B cell (primary cell): ENCODE measurements at regions not wholly inside any gene's neighbourhood (a gene's known extent, or its start where the extent isn't known, plus 50 kb on each side); places are given as distances from the start of the nearest gene placed in this dataset.

Experiments
- CTCF ChIP-seq: fragments of 200-600 bp; IDR thresholded peaks from one replicate; pipeline ENCODE4 v1.8.0; 2022; ENCODE audit warnings: antibody characterized with exemption, mild to moderate bottlenecking
- EZH2 ChIP-seq: IDR thresholded peaks from 2 replicates; pipeline ENCODE4 v1.6.1; 2012; ENCODE audit warnings: borderline replicate concordance, low read depth, mild to moderate bottlenecking, moderate library complexity, low read length; ENCODE audit not compliant: insufficient read depth, poor library complexity, severe bottlenecking

- TF ChIP-seq CTCF (no peak), EZH2 (no peak)
These were observed 355.8 kb upstream of the IL12A start for GRCh38 chr3:159632851-159633250.
